ENCODE measurements at regions not wholly inside any gene's neighbourhood (a gene's known extent, or its start where the extent isn't known, plus 50 kb on each side); places are given as distances from the start of the nearest gene placed in this dataset.

- TF ChIP-seq, protein P1, sequence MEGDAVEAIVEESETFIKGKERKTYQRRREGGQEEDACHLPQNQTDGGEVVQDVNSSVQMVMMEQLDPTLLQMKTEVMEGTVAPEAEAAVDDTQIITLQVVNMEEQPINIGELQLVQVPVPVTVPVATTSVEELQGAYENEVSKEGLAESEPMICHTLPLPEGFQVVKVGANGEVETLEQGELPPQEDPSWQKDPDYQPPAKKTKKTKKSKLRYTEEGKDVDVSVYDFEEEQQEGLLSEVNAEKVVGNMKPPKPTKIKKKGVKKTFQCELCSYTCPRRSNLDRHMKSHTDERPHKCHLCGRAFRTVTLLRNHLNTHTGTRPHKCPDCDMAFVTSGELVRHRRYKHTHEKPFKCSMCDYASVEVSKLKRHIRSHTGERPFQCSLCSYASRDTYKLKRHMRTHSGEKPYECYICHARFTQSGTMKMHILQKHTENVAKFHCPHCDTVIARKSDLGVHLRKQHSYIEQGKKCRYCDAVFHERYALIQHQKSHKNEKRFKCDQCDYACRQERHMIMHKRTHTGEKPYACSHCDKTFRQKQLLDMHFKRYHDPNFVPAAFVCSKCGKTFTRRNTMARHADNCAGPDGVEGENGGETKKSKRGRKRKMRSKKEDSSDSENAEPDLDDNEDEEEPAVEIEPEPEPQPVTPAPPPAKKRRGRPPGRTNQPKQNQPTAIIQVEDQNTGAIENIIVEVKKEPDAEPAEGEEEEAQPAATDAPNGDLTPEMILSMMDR (IDR thresholded peaks at IDR 0.05): no peak
- TF ChIP-seq POLR2AphosphoS5 (IDR thresholded peaks at IDR 0.05): no peak
Measured at GRCh38 chr9:8074713-8075286, 275.2 kb upstream of the DMAC1 start.
